Stimulated activated CD4-positive, alpha-beta T cell treated with anti-CD3 and anti-CD28 coated beads, Interleukin-15, amount 100 ng/mL, for 24 hours (primary cell): ENCODE measurements at regions not wholly inside any gene's neighbourhood (a gene's known extent, or its start where the extent isn't known, plus 50 kb on each side); places are given as distances from the start of the nearest gene placed in this dataset.

Experiments used
- DNase-seq: peaks from one replicate; pipeline ENCODE4 v3.0.0-alpha.2; 2020

GRCh38 chr6:137737836-137738596 lies 129.0 kb upstream of the TNFAIP3 start:
- no peak for DNase-seq

- DNase-seq: no peak
Measured at GRCh38 chr6:137738931-137739504, 128.0 kb upstream of the TNFAIP3 start.

DNA sequence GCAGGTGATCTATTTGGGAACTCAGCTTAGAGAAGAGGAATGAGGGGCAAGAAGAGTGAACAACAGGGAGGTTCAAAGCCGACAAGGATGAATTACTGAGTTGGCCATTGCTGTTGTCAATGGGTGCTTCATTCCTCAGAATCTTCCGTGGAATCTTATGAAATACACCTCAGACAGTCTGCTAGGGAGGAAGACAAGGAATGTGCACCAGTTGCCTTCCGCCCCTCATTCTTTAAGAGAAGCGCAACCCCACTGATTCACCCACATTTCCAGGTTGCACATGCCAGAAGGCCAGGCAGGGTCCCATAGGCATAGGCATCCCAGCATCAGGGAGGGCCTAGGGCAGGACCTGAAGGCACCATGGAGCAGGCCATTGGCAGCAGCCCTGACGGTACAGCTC lies 127.5 kb upstream of the TNFAIP3 start:
- DNase-seq: no peak

DNA sequence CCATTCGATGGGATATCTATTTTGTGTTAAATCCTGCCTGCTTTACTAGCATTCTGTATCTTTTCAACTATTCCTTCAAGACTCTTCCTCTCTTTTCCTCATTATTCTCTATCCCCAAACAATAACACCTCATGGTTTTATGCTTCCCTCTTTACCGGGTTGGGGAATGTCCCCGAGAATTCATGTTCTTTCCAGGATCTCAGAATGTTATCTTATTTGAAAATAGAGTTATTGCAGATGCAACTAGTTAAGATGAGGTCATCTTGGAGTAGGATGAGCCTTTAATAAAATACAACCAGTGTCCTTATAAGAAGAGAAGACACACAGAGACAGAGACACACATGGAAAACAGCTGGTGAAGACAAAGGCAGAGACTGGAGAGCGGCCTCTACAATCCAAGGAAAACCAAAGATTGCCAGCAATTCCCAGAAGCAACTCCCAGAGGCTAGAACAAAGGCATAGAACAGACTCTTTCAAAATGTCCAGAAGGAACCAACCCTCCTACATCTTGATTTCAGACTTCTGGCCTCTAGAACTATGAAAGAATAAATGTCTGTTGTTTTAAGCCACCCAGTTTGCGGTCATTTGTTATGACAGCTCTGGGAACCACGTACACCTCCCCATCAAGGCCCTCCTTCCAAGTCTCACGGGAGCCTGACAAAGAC lies 126.8 kb upstream of the TNFAIP3 start:
- DNase-seq: no peak

- DNase-seq: no peak
Measured at GRCh38 chr6:137740967-137741761, 125.9 kb upstream of the TNFAIP3 start.

- no peak for DNase-seq
Measured at GRCh38 chr6:137743493-137743892, 123.6 kb upstream of the TNFAIP3 start.

DNA sequence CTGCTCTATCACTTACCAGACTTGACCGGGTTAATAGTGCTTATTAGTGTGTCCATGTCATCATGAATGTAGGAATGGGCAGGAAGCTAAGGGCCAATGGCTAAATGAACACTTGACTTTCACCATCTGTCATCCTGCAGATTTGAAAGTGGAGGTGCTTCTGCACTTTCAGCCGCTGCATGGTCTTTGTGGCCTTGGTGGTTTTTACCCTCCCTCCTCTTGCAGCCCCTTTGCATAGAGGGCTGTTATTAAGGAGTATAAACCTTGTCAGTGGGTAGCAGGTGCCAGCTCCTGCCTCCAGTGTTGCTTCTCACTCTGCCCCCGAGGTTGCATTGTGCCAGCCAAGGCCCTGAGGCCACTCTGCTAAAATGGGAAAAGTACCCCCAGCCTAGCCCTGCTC lies 122.2 kb upstream of the TNFAIP3 start:
- DNase-seq: no peak

DNA sequence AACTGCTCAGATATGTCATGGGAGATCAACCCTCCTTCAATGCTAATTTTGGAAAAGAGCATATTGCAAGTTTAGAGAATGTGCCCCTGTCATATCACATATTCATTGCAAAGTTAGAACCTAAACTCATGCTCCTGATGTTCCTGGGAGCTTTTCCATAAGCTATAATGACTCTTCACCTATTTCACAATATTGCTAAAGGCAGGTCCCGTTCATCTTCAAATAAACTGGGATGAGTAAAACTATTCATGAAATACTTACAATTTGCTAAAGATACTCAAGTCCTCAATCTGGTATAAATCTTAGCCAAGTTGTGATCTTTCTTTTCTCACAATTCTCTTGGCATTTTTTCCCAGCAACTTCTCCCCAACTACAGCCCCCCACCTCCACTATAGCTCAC lies 121.7 kb upstream of the TNFAIP3 start:
- no peak for DNase-seq

DNA sequence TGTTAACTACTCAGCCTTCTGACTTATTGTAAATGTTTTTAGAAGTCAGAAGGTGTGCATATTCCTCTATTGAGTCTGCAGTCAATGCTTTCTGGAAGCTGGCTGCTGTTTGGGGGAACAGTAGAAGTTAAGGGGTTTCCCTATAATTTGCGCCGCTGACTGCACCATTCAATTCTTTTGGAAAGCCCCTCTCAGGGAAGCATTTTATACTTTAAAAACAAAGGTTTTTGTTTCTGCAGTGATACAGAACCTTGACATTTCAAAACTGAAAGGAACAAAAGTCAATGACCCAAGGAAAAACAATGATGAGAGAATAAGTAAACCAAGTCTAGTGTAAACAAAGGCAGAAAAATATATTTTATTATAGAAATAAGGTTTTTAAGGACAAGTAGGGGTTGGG lies 120.8 kb upstream of the TNFAIP3 start:
- no peak for DNase-seq

- no peak for DNase-seq
Measured at GRCh38 chr6:137749696-137750211, 117.3 kb upstream of the TNFAIP3 start.

DNA sequence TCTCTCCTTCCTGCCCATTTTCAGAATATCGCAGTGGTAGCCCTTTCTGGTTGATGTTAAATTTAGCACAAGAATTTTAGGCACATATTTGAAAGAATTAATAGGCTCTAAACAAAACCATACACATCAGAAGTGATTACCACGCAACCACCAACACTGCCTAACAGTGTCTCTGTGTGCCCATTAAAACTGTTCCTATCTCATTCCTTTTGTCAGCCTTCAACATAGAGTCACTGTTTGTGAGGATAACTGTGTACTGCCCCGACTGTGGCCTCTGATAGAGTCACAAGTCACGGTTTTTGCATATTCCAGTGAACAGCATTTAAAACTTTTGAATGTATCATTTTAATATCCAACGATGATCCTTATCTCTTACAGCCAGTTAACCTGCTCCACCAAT lies 116.8 kb upstream of the TNFAIP3 start:
- DNase-seq: no peak

GRCh38 chr6:137751768-137752560 lies 115.1 kb upstream of the TNFAIP3 start:
- DNase-seq: no peak

GRCh38 chr6:137754366-137754765 lies 112.7 kb upstream of the TNFAIP3 start:
- DNase-seq: no peak

DNA sequence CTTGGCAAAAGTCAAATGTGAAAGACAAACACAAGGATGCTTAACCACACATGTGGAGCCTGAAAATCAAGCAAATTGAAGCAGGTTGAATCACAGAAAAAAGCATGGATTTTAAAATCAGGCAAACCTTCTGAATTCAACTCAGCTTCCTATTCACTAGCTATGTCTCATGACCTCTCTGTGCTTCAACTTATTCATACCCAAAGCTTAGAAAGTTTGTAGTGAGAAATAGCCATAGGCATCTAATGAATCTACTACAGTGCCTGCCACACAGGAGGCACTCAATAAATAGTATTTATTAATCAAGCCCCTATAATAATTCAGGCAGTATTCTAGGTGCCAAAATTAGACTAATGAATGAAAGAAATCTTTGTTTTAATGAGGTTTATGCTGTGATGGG lies 112.2 kb upstream of the TNFAIP3 start:
- DNase-seq: no peak

DNA sequence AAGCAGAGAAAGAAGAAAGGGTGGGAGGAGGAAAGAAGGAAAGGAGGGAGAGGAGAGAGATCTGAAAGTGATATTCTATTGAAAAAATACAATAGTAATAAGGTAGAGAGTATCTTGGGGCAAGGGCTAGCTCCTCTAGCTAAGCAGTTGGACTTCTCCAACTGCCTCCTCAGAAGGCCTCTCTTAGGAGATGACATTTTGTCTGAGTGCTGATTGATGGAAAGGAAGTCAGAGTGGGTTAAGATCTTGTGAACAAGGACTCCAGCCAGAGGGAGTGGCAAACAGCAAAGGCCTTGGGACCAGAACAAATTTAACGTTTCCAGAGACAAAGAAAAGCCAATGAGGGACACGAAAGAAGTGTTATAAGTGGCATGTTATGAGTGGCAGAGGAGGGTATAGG lies 111.8 kb upstream of the TNFAIP3 start:
- no peak for DNase-seq

- no peak for DNase-seq
Measured at GRCh38 chr6:137756788-137757187, 110.3 kb upstream of the TNFAIP3 start.

- no peak for DNase-seq
Measured at GRCh38 chr6:137758661-137759060, 108.4 kb upstream of the TNFAIP3 start.

DNA sequence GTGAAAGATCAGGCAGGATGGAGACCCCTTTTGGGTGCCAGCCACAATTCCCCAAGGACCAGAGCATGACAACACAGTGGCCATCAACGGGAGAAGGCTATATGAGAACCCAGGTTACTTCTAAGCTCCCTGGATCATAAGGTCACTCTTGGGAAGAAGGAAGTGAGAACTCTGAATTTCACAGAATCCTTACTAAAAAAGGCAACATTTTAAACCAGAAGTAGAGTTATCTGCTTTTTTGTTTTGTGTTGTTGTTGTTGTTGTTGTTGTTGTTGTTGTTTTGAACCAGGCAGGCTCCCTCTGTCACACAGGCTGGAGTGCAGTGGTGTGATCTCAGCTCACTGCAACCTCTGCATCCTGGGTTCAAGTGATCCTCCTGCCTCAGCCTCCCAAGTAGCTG lies 107.4 kb upstream of the TNFAIP3 start:
- no peak for DNase-seq

GRCh38 chr6:137761072-137761471 lies 106.0 kb upstream of the TNFAIP3 start:
- DNase-seq: no peak

- DNase-seq: no peak
Measured at GRCh38 chr6:137761487-137761886, 105.6 kb upstream of the TNFAIP3 start.

DNA sequence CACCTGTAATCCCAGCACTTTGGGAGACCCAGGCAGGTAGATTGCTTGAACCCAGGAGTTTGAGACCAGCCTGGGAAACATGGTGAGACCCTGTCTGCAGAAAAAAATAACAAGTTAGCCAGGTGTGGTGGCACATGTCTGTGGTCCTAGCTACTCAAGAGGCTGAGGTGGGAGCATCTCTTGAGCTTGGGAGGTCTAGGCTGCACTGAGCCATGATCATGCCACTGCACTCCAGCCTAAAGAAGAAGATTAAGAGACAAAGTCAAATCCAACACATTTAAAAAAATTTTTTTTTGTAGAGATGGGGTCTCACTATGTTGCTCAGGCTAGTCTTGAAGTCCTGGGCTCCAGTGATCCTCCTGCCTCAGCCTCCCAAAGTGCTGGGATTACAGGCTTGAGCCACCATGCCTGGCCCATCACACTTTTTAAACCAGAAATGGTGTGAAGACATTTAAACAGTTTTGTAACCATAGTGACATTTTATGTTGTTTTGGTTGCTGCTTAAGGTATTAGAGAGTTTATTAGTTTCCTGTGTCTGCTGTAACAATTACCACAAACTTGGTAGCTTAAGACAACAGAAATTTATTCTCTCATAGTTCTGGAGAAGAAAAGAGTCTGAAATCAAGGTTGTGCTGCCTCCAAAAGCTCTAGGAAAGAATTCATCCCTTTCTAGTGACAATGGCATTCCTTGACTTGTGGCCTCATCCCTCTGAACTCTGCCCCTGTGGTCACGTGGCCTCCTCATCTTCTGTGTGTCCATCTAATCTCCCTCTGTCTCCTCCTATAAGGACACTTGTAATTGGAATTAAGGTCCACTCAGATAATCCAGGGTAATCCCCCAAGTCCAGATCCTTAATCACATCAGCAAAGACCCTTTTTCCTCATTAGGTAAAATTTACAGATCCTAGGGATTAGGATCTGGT lies 104.6 kb upstream of the TNFAIP3 start:
- DNase-seq: no peak
